ENCODE measurements at regions not wholly inside any gene's neighbourhood (a gene's known extent, or its start where the extent isn't known, plus 50 kb on each side); places are given as distances from the start of the nearest gene placed in this dataset.

DNA sequence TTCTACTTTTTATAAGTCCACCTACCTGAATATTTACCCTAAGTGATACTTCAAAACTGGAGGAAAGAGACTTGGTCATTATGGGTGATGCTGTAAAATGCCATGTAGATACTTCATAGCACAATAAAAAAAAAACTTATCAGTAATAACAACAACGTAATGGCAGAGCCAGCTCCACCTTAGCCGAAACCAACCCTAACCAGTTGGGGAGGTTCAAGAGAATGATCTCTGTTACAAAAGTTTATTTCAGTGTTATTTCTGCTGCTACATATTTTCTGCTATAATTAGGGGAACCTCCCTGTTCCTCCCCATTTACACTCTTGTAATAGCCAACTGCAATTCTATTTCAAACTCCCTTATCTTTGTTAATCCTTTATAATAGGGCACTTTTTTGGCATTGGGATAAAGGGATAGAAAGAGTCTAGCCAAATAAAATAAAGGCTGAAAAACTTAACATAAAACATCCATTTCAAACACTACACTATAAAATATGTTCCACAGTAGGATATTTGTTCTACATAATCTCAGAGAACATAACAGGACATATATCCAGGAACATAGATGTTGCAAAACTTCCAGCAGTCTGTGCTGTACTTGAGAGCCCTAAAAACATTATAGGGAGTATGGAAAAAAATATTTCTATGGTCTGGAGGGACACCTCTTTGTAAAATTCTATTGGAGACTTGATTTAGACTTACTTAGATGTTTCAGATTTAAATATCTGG lies 138.7 kb upstream of the POF1B start:
- DNase-seq: no peak

DNA sequence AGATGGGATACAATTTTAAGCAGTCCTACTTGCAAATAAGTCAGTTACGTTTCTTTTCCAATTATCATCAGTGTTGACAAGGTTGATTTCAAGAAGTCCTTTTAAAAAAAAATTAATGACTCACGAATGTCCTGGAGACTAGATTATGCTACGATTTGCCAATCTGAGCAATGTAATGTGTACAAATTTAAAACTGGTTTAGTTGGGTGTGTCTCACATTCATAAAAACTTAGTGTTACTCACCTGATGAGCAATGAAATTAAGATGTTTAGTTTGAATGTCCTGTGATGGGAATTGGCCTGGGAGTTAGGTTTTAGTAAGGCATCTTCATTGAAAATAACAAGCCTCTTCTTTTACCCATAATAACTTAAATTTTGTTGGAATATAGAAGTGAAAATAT lies 136.7 kb upstream of the POF1B start:
- no peak for DNase-seq

DNA sequence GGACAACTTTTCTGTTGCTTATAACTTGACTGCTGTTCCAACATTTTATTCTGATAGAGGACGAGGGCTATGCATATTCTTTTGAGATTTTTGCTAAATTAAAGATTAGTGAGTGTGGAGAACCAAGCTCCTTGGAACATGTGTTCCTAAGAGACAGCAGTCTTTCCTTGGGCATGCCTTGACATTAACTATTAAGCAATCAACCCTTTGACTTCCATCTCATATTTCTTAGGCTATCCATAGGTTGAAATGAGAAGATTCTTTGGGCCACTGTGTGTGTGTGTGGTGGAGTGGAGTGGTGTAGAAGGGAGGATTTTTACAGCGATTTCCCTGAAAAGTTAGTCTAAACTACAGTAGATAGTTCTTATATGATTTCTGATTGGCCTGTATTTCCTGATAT lies 127.4 kb upstream of the POF1B start:
- no peak for DNase-seq

DNA sequence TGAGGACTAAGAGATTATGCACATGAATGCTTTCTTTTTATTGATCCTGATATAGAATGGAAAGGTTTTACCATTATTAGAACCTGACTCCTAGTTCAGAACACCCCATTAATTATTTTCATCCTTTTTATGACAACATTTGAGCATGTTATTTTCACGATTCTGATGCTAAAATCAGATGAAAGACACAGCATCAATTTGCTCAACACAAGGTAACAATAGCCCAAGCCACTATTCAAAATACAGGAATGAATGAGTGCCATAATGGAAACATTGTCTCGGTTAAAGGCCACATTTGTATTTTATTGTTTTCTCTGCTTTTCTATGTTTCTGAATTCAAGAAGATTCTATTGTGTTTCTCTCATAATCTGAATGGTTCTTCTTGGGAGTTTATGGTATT lies 126.3 kb upstream of the POF1B start:
- DNase-seq: no peak

DNA sequence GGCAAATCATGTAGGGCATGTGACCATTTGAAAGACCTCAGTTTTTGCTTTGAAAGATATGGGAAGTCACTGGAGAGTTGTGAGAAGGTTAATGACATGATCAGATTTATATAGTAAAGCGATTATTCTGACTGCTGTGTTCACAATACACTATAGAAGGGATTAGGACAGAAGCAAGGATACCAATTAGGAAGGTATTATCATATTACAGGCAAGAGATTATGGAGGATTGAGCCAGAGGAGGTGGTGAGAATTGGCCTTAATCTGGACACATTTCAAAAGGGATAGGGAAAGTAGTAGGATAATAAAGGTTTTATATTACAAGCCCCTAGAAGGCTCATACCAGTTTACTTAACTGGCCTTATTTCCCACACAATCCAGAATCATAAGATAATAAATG lies 124.9 kb upstream of the POF1B start:
- DNase-seq: no peak

DNA sequence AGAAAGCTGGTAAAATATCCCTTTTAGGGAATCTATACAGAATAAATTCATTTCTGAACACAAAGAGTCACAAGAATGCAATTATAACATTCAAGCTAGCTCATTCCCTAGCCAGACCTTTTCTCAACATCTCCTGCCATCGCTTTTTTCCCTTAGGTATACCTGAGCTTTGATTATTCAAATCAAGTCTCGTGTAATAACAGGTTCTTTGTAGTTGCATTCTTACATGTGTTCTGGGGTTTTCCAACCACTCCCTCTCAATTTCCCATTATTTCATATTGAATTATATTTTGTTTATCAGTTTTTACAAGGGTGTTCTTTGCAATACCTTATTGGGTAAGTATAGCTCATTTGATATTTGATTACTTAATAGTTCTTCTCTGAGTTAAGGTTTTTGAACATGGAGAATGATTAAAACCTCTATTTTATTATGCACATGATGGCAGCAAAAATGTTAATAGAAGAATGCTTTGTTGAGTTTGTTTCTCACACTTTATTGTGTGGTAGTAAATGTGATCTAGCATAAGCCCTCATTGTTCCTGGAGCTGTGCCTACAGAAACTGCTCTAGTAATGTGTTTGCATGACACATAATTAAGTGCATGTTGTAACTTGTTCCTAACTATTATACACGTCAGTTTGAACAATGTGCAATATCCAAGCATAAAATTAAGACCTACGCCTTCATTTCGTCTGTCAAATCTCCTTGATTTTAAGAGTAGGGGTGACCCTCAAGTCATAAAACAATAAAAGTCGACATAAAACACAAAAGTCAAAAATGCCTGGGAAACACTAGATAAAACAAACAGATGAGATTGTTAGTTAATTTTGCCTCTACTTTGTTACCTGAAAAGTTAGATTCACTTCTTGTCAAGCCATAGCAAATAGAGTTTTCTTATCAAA lies 124.0 kb upstream of the POF1B start:
- DNase-seq: no peak

DNA sequence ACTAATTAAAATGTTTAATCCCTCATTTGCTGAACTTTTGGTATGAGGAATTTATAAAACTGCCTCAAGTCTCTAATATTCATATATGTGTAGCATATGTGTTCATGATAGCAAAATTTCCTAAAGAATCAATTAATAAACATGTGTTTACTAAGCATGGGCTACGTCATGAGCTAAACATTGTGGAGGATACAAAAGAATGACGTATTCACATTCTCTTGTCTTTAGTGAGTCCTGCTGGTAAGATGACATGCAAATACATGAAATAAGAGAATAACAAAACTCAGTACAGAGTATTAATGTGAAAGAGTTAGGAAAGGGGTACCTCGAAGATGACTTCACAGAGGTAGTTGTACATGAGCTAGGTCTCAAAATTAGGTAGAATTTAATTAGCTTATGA lies 121.9 kb upstream of the POF1B start:
- no peak for DNase-seq

DNA sequence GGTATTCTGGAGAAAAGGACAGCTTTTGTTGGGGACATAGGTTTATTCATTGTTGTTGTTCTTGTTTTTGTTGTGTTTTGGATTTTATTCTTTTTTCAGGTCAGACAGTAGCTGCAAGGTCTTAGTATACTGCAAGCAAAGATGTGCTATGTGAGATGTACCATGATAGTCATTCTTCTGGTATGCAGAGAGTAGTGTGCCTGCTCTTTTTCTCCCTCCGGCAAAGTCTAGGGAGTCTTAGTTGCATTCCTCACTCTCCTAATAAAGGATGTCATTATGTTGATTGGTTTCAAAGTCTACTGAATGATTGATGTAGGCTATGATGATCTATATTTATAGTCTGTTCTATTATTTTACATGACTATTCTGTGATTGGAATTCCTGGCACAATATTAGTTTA lies 119.9 kb upstream of the POF1B start:
- DNase-seq: no peak

DNA sequence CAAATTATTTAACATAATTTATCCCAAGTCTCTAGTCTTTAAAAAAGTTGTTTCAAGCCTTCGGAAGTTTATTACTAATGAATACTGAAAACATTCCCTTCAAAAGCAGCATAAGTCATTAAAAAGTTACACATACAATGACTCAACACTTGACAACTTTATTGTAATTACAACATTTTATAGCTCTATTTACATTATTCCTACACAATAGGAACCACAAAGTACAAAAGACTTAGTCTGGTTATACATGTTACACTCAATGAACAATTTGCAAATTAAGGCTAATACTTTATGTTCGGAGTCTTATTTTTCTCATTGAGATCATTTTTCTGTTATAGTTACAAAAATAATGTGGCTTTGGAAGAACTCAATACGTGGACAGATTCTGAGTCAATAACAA lies 114.4 kb upstream of the POF1B start:
- DNase-seq: no peak

DNA sequence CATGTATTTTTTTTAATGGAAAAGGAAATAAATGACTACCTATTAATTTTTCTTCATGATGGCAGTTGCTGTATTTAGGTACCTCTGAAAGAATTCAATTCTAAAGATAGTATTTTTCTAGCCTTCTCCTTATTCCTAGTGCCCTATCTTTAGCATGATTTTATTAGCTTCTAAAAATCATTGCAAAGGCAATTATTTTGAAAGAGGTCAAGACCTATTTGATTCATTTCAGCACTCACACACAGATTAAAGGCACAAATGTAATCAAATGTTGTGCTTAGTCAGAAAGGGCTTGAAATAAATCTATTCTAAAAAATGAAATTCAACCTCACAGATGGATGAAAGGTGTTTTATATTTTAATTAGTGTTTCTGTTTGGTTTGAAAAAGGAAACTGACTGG lies 74.8 kb upstream of the POF1B start:
- no peak for DNase-seq

DNA sequence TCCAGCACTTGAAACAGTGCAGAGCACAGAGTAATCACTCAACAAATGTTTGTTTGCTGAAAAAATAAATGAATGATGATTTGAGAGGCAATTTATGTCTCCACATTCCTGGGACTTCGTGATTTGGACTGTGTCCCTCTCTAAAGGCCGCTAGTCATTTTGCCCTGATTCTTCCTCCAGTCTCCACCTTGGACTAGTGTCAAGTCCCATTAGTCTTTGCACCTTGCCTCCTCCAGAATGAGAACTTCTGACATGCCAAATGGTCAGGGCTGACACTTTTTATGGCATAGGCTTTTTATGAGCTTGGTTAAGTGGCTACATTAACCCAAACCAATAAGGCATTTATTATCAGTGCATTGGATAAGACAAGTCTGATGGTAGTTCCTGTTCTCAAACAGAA lies 65.1 kb upstream of the POF1B start:
- DNase-seq: no peak
